ENCODE measurements at regions not wholly inside any gene's neighbourhood (a gene's known extent, or its start where the extent isn't known, plus 50 kb on each side); places are given as distances from the start of the nearest gene placed in this dataset.

GRCh38 chr7:18396953-18397352 lies 98.6 kb upstream of the HDAC9 start:
- no peak for DNase-seq
- intact Hi-C loops (cut with DNase I): no loop called here

- intact Hi-C loops (cut with DNase I): no loop called here
- no peak for DNase-seq
Observed at GRCh38 chr7:18399436-18400235, 95.9 kb upstream of the HDAC9 start.

- intact Hi-C loops (cut with DNase I): no loop called here
- no peak for DNase-seq
Observed at GRCh38 chr7:18400275-18400674, 95.3 kb upstream of the HDAC9 start.

DNA sequence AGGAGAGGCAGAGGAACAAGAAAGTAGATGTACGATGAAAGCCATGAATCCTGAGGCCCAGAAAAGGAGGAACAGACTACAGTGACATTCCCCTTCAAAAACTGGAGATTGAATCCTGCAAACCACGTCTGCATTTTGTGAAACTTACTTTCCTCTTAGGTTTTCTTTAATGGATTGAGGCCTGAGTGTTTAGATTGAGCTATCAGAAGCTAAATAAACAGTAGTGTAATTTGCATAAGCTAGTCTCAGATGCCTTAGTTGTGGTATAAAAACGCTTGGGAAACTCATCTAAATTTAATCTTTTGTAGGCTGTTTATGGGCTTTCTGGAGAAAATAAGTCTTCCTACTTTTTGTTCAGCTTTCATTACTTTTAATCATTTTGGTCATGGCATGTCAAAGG lies 94.8 kb upstream of the HDAC9 start:
- DNase-seq: no peak
- intact Hi-C loops (cut with DNase I): no loop called here

GRCh38 chr7:18401757-18402156 lies 93.8 kb upstream of the HDAC9 start:
- no peak for DNase-seq
- intact Hi-C loops (cut with DNase I): no loop called here

GRCh38 chr7:18402488-18403183 lies 92.9 kb upstream of the HDAC9 start:
- intact Hi-C loops (cut with DNase I): no loop called here
- DNase-seq: no peak

DNA sequence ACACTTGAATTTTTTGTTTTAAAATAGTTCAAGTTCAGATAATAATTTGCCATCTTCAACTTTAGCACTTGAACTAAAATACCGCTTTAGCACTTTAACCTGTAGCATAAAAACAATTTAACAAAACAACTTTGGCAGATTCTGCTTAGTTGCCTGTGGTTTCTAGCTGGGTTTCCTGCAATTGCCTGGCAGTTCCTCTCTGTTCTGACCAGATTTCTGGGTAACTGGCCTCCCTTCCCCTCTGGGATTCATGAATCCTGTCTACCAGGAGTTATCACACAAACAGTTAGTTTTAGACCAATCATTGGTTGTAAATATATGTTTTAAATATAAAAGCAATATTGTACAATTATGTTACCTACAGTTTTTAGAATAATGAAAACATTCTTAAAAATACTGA lies 89.8 kb upstream of the HDAC9 start:
- DNase-seq: no peak
- intact Hi-C loops (cut with DNase I): no loop called here

GRCh38 chr7:18407385-18407784 lies 88.2 kb upstream of the HDAC9 start:
- intact Hi-C loops (cut with DNase I): no loop called here
- no peak for DNase-seq

GRCh38 chr7:18408461-18408860 lies 87.1 kb upstream of the HDAC9 start:
- intact Hi-C loops (cut with DNase I): no loop called here
- DNase-seq: no peak

GRCh38 chr7:18408868-18409267 lies 86.7 kb upstream of the HDAC9 start:
- no peak for DNase-seq
- intact Hi-C loops (cut with DNase I): no loop called here

DNA sequence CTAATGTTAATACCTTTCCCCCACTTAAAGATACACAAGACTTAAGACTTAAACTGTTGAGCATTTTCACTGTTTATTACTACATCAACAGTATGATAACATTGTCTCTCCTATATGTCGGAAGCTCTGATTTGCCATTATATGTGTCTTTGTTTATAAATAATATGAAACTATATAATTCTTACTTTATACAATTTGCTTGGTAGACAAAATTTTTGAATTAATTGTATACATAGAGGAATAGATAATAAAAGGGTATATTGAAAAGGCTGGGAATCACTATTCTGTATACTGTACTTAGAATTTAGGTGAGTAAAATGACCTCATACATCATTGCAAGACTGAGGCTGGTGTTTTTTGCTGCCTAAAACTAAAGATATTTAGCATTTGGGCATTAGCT lies 82.1 kb upstream of the HDAC9 start:
- intact Hi-C loops (cut with DNase I): no loop called here
- DNase-seq: no peak

- no peak for DNase-seq
- intact Hi-C loops (cut with DNase I): no loop called here
Observed at GRCh38 chr7:18414885-18415284, 80.7 kb upstream of the HDAC9 start.

- intact Hi-C loops (cut with DNase I): no loop called here
- no peak for DNase-seq
Observed at GRCh38 chr7:18416988-18417387, 78.6 kb upstream of the HDAC9 start.

- no peak for DNase-seq
- intact Hi-C loops (cut with DNase I): no loop called here
Observed at GRCh38 chr7:18419456-18419855, 76.1 kb upstream of the HDAC9 start.

DNA sequence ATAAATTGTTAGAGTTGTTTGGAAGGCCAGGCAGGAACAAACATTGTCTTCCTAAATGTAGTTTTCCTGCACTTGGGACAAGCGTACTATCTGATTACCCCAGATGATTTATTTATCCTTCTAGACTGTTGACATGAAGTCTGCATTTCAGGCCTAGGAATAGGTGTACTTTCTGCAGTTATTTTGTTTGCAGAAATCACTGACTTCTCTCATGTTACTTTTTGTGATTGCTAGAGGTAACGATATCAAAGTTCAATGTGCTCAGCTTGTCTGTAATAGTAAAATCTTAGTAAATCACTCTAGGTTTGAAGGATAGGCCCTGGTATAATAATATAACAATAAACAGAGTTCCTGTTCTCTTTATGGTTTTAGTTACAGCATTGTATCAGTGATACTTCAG lies 75.4 kb upstream of the HDAC9 start:
- intact Hi-C loops (cut with DNase I): no loop called here
- no peak for DNase-seq

- intact Hi-C loops (cut with DNase I): no loop called here
- DNase-seq: no peak
Observed at GRCh38 chr7:18420748-18421147, 74.8 kb upstream of the HDAC9 start.

DNA sequence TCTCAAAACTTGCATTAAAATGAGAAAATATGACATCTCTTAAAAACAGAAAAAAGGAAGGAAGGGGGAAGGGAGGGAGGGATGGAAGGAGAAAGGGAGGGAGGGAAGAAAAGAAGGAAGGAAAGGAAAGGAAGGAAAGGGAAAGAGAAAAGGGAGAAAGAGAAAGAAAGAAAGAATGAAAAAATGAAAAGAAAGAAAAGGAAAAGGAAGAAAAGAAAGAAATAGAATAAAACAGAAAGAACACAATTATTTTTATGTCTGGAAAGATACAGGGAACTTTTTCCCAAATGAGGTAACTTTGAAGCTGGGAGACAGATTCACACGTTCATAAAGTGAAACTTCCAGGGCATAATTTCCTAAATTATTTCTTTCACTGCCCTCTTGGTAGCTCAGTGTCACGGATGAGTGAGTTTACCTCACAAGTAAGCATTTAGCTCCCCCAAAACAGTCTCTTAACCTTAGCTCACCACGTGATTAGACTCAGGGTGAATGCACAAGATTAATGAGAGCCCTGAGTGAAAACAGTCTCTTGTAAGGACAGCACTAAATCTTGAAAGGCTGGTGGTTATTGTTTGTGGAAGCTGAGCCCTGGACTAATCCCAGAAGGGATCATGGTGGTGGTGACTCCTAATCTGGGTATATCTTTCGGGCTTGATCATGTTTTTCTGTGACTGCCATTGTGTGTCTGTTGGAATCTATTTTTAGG lies 74.1 kb upstream of the HDAC9 start:
- intact Hi-C loops (cut with DNase I): no loop called here

DNA sequence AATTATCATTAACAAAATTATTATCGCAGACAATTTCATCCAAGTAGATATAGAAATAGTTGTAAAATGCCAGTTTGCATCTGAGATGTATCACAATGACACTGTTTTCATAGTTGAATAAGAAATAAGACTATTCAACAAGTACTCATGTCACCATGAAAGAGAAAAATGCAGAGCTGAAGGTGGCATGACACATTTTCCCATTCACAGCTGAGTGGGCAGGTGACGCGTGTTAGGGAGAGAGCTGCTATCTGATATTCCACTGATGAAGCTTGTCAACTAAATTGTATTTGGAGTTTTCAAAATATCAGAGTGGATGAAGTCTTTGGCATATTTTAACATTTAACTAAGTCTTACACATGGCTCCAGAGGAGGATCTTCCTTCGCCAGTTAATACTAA lies 70.3 kb upstream of the HDAC9 start:
- intact Hi-C loops (cut with DNase I): no loop called here
- peak in 4 of 10 donors; percentile 22 to 81 (median 64) for DNase-seq

More for the DNA sequence above, 74.1 kb upstream of the HDAC9 start:
- no peak for DNase-seq

DNA sequence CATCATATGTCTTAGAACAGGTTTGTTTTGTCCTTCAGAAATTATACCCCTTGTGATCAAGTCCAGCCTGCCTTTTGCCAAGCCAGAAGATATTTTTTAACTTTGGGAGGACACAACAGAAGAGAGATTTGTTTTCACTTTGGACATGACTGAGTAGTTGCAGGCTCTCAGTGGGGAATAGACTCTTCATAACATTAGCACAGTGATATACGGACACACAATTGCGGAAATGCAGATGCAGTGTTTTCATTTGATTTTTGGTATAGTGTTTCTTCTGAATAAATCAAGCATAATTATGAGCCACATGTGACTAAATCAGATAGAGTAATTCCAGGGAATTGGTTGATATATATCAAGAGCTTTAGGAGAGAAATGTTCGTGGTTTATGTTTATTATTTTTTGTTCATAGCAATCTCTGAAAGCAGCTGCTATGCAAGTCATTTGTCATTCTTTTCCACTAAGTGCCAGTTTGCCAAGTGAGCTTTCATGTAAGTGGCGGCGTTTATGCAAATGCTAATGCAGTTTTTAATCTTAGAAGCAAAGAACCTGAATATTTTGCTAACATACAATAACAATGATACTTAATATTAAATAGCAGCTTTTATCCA lies 69.6 kb upstream of the HDAC9 start:
- intact Hi-C loops (cut with DNase I): no loop called here

GRCh38 chr7:18426564-18427226 lies 68.9 kb upstream of the HDAC9 start:
- intact Hi-C loops (cut with DNase I): no loop called here

More for the DNA sequence above, 69.6 kb upstream of the HDAC9 start:
- DNase-seq: no peak

GRCh38 chr7:18429547-18429946 lies 66.0 kb upstream of the HDAC9 start:
- DNase-seq: no peak
- intact Hi-C loops (cut with DNase I): no loop called here

More at GRCh38 chr7:18426564-18427226, 68.9 kb upstream of the HDAC9 start:
- DNase-seq: no peak

All from posterior cingulate gyrus (tissue), 11 donors.